ENCODE measurements at regions not wholly inside any gene's neighbourhood (a gene's known extent, or its start where the extent isn't known, plus 50 kb on each side); places are given as distances from the start of the nearest gene placed in this dataset.
A peak's percentile ranks its signal among the peaks of the same experiment; 100 is the strongest.

GRCh38 chr20:51938559-51939258, 136.4 kb upstream of the SALL4 start:
- no peak overlapping the region for H3K4me3 Mint-ChIP-seq
- DNase-seq (ENCODE audit: low read depth, low spot score) = no peak
- peaks cover 18% of the 10 kb centered on the region for H3K4me1 Mint-ChIP-seq
- no peaks in the 10 kb centered on the region for H3K9me3 Mint-ChIP-seq
- H3K27ac Mint-ChIP-seq (ENCODE audit: unreplicated experiment) = no peak overlapping the region
- no peaks in the 10 kb centered on the region for H3K27me3 Mint-ChIP-seq (ENCODE audit: low read depth)
- no peak for TF ChIP-seq CTCF (conservative IDR thresholded peaks at IDR 0.05)
- no peaks in the 10 kb centered on the region for H3K36me3 Mint-ChIP-seq (ENCODE audit: low read depth)

DNA sequence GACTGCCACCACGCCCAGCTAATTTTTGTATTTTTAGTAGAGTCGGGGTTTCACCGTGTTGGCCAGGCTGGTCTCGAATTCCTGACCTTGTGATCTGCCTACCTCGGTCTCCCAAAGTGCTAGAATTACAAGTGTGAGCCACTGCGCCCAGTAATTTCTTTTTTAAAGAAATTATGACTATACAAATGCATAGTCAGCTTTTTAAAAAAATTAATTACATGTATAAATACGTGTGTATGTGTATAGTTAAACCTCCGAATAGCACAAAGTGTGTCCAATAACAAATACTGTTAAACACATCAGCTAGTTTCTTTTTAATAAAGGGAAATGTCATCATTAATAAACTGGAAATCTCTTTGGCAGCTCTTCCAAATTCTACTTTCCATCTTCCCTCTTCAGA, 135.5 kb upstream of the SALL4 start:
- H3K27me3 Mint-ChIP-seq (ENCODE audit: low read depth) = no peaks in the 10 kb centered on the region

GRCh38 chr20:51936377-51936776, 134.1 kb upstream of the SALL4 start:
- no peak overlapping the region for H3K27ac Mint-ChIP-seq (ENCODE audit: unreplicated experiment)
- TF ChIP-seq CTCF (conservative IDR thresholded peaks at IDR 0.05) = no peak
- peaks cover 27% of the 10 kb centered on the region for H3K4me1 Mint-ChIP-seq
- no peak for DNase-seq (ENCODE audit: low read depth, low spot score)
- H3K36me3 Mint-ChIP-seq (ENCODE audit: low read depth) = no peaks in the 10 kb centered on the region
- H3K9me3 Mint-ChIP-seq = no peaks in the 10 kb centered on the region
- H3K27me3 Mint-ChIP-seq (ENCODE audit: low read depth) = no peaks in the 10 kb centered on the region
- no peak overlapping the region for H3K4me3 Mint-ChIP-seq

More for the DNA sequence above, 135.5 kb upstream of the SALL4 start:
- peaks cover 22% of the 10 kb centered on the region for H3K4me1 Mint-ChIP-seq
- no peaks in the 10 kb centered on the region for H3K36me3 Mint-ChIP-seq (ENCODE audit: low read depth)
- TF ChIP-seq CTCF (conservative IDR thresholded peaks at IDR 0.05) = no peak
- DNase-seq (ENCODE audit: low read depth, low spot score) = no peak
- H3K27ac Mint-ChIP-seq (ENCODE audit: unreplicated experiment) = no peak overlapping the region
- no peaks in the 10 kb centered on the region for H3K9me3 Mint-ChIP-seq
- H3K4me3 Mint-ChIP-seq = no peak overlapping the region

- Mint-ChIP-seq H3K4me1 (peaks cover 34% of the 10 kb centered on the region), H3K4me3 (no peak overlapping the region), H3K36me3 (ENCODE audit: low read depth) (no peaks in the 10 kb centered on the region), H3K9me3 (no peaks in the 10 kb centered on the region), H3K27ac (ENCODE audit: unreplicated experiment) (peak overlapping the region; percentile 24), H3K27me3 (ENCODE audit: low read depth) (no peaks in the 10 kb centered on the region)
- no peak for DNase-seq (ENCODE audit: low read depth, low spot score)
- no peak for TF ChIP-seq CTCF (conservative IDR thresholded peaks at IDR 0.05)
Observed at GRCh38 chr20:51935003-51935358, 132.7 kb upstream of the SALL4 start.

DNA sequence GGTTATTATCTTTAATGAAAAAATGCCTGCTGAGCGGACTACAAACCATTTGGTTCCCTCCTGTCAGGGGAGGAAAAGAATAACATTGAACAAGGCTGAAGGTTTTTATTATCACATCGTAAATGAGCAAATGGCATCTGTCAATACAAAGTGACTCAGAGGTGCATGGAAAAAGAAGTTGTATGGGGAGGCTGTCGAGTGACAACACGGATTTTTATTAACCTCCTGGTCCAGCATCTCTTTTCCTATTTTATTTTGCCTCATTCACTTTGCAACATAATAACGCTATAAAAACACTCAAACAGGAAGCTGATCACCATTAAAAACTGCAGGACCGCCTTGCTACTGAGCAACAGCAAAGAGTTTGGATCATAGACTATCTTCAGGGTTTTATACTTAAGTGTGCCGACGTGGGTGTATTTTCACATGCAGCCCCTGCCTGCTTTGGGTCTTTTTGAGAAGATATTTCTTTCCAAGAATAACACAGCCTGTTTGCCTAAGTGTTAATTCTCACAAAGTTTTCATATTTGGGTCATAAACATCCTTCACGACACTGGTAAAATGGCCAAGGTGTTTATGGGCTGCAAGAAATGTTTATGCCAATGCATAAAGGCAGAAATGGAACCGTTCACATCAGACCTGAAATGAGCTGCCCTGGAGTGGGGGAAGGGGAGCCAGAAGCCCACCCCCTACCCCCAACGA, 132.1 kb upstream of the SALL4 start:
- Mint-ChIP-seq H3K4me1 (peaks cover 34% of the 10 kb centered on the region), H3K27me3 (ENCODE audit: low read depth) (no peaks in the 10 kb centered on the region), H3K9me3 (no peaks in the 10 kb centered on the region), H3K27ac (ENCODE audit: unreplicated experiment) (no peak overlapping the region), H3K4me3 (no peak overlapping the region), H3K36me3 (ENCODE audit: low read depth) (no peaks in the 10 kb centered on the region)
- no peak for TF ChIP-seq CTCF (conservative IDR thresholded peaks at IDR 0.05)
- no peak for DNase-seq (ENCODE audit: low read depth, low spot score)

Data from neural crest cell (in vitro differentiated cells).